ENCODE measurements at regions not wholly inside any gene's neighbourhood (a gene's known extent, or its start where the extent isn't known, plus 50 kb on each side); places are given as distances from the start of the nearest gene placed in this dataset.

DNA sequence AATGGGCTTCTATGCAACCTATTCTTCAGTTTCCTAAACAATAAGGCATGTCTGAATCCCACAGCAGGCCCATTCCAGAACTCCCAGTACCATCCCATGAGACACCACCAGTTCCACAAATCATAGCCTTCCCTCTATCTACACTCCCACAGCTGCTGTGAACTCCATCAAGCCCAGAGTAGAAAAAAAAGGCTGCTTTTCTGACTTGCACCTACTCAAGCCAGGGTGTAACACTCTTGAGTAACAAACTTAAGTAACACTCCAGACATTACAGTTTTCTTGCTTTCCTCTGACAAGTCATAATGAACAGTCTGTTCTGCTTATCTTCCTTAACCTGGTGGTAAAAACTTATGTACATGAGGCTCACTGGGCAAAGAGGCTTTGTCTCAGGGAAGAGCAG is 283.1 kb downstream of the NFKBIZ start:
- Mint-ChIP-seq H3K27me3 (peaks cover 4% of the 10 kb centered on the region), H3K36me3 (ENCODE audit: low read depth) (no peaks in the 10 kb centered on the region), H3K4me1 (ENCODE audit: low read depth) (peaks cover 19% of the 10 kb centered on the region), H3K4me3 (no peak overlapping the region), H3K27ac (no peak overlapping the region), H3K9me3 (no peaks in the 10 kb centered on the region)
- intact Hi-C loops (cut with micrococcal nuclease): no loop called here
- DNase-seq (no peak), ATAC-seq (no peak)
- ChIA-PET CTCF (interaction anchor here (1.3 kb wide), 1 partner anchor 304 kb away, joined by 3 read pairs; no protein-coding TSS in a partner anchor), POLR2A (interaction anchor here (0.7 kb wide), 1 partner anchor 15 kb away, joined by 3 read pairs; no protein-coding TSS in a partner anchor)
- TF ChIP-seq, protein P1, sequence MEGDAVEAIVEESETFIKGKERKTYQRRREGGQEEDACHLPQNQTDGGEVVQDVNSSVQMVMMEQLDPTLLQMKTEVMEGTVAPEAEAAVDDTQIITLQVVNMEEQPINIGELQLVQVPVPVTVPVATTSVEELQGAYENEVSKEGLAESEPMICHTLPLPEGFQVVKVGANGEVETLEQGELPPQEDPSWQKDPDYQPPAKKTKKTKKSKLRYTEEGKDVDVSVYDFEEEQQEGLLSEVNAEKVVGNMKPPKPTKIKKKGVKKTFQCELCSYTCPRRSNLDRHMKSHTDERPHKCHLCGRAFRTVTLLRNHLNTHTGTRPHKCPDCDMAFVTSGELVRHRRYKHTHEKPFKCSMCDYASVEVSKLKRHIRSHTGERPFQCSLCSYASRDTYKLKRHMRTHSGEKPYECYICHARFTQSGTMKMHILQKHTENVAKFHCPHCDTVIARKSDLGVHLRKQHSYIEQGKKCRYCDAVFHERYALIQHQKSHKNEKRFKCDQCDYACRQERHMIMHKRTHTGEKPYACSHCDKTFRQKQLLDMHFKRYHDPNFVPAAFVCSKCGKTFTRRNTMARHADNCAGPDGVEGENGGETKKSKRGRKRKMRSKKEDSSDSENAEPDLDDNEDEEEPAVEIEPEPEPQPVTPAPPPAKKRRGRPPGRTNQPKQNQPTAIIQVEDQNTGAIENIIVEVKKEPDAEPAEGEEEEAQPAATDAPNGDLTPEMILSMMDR (IDR thresholded peaks at IDR 0.05): no peak

DNA sequence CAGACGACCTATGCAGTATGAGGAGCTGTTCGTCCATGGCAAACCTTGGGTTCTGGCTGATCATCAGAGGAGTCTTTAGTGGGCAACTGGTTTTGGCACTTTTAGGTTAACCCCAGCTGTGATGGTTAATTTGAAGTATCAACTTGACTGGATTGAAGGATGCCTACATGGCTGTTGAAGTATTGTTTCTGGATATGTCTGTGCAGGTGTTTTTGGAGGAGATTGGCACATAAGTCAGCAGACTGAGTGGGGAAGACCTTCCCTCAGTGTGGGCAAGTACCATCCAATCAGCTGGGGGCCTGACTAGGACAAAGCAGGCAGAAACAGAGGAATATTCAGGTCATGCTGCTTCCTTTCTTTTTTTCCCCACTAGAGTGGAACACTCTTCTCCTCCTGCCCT is 284.1 kb downstream of the NFKBIZ start:
- Mint-ChIP-seq H3K9me3 (no peaks in the 10 kb centered on the region), H3K36me3 (ENCODE audit: low read depth) (no peaks in the 10 kb centered on the region), H3K4me3 (no peak overlapping the region), H3K4me1 (ENCODE audit: low read depth) (peaks cover 19% of the 10 kb centered on the region), H3K27ac (no peak overlapping the region), H3K27me3 (peaks cover 4% of the 10 kb centered on the region)
- POLR2A ChIA-PET: no interaction called here
- TF ChIP-seq, protein P1 (IDR thresholded peaks at IDR 0.05): no peak
- ATAC-seq (peak; percentile 17), DNase-seq (no peak)
- CTCF ChIA-PET: interaction anchor here (0.9 to 1.3 kb wide), 2 partner anchors 8 to 305 kb away, joined by 3 read pairs; no protein-coding TSS in a partner anchor
- intact Hi-C loops (cut with micrococcal nuclease): no loop called here

DNA sequence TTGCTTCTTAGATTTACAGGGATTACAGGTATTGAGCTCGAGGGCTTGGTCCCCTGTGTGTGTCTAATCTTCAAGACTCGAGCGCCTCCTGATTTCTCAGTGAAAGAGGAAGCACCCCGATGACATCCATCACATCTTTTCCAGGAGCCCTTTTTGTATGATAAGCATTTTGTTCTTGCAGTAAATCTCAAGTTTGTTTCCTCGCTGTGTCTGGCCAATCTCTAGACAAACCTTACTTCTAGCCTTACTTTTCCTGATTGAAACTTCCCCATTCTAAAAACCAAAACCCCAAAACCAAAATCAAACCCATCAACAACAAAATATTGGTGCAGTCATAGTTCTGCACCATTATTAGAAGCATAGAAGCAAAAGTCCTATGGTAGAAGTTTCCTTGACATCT is 286.0 kb downstream of the NFKBIZ start:
- ChIA-PET POLR2A (no interaction called here), CTCF (interaction anchor here (1.0 kb wide), 1 partner anchor 90 kb away, joined by 3 read pairs; no protein-coding TSS in a partner anchor)
- ATAC-seq (no peak), DNase-seq (no peak)
- Mint-ChIP-seq H3K27ac (no peak overlapping the region), H3K36me3 (ENCODE audit: low read depth) (no peaks in the 10 kb centered on the region), H3K4me3 (no peak overlapping the region), H3K4me1 (ENCODE audit: low read depth) (peaks cover 11% of the 10 kb centered on the region), H3K9me3 (no peaks in the 10 kb centered on the region), H3K27me3 (peaks cover 5% of the 10 kb centered on the region)
- TF ChIP-seq, protein P1 (IDR thresholded peaks at IDR 0.05): no peak
- intact Hi-C loops (cut with micrococcal nuclease): no loop called here

DNA sequence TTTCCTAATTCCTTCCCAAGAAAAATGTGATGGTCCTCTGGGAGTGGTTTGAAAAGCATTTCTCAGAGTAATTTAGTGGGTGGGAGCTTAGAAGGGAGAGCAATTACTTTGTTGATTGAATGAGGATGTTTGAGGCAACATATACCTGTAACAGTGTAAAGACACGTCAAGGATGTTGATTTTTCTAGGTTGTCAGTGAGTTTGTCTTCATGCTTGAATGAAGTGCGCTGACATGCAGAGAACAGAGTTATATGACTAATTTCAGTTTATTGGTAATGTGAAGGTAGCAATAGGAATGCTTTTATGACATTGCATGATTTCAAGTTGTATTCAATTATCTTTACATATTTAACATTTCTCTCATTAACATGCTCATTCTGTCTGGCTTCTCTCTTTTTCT is 286.9 kb downstream of the NFKBIZ start:
- DNase-seq (no peak), ATAC-seq (no peak)
- Mint-ChIP-seq H3K36me3 (ENCODE audit: low read depth) (no peaks in the 10 kb centered on the region), H3K27me3 (peaks cover 5% of the 10 kb centered on the region), H3K9me3 (no peaks in the 10 kb centered on the region), H3K27ac (no peak overlapping the region), H3K4me1 (ENCODE audit: low read depth) (peaks cover 6% of the 10 kb centered on the region), H3K4me3 (no peak overlapping the region)
- TF ChIP-seq, protein P1 (IDR thresholded peaks at IDR 0.05): no peak
- ChIA-PET POLR2A (no interaction called here), CTCF (no interaction called here)
- intact Hi-C loops (cut with micrococcal nuclease): no loop called here

DNA sequence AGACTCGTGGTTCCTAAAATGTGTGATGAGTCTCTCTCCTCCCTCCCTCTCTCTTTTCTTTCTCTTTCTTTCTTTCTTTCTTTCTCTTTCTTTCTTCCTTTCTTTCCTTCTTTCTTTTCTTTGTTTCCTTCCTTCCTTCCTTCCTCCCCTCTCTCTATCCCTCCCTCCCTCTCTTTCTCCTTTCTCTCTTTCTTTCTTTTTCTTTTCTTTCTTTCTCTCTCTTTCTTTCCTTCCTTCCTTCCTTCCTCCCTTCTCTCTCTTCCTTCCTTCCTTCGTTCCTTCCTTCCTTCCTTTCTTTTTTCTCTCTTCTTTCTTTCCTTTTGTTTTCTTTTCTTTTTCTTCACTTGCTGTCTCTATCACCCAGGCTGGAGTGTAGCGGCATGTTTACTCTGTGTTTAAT is 290.8 kb downstream of the NFKBIZ start:
- CTCF ChIA-PET: interaction anchor here (1.7 kb wide), 1 partner anchor 89 kb away, joined by 8 read pairs; no protein-coding TSS in a partner anchor
- no peak for ATAC-seq

More for the DNA sequence above, 290.8 kb downstream of the NFKBIZ start:
- Mint-ChIP-seq H3K4me3 (no peak overlapping the region), H3K27ac (no peak overlapping the region), H3K36me3 (ENCODE audit: low read depth) (no peaks in the 10 kb centered on the region), H3K4me1 (ENCODE audit: low read depth) (peaks cover 5% of the 10 kb centered on the region), H3K9me3 (no peaks in the 10 kb centered on the region), H3K27me3 (peaks cover 8% of the 10 kb centered on the region)
- TF ChIP-seq, protein P1 (IDR thresholded peaks at IDR 0.05): no peak
- POLR2A ChIA-PET: no interaction called here
- intact Hi-C loops (cut with micrococcal nuclease): no loop called here
- no peak for DNase-seq

All from activated CD8-positive, alpha-beta T cell treated with anti-CD3 and anti-CD28 coated beads for 36 hours (primary cell).